ENCODE measurements at regions not wholly inside any gene's neighbourhood (a gene's known extent, or its start where the extent isn't known, plus 50 kb on each side); places are given as distances from the start of the nearest gene placed in this dataset.

DNA sequence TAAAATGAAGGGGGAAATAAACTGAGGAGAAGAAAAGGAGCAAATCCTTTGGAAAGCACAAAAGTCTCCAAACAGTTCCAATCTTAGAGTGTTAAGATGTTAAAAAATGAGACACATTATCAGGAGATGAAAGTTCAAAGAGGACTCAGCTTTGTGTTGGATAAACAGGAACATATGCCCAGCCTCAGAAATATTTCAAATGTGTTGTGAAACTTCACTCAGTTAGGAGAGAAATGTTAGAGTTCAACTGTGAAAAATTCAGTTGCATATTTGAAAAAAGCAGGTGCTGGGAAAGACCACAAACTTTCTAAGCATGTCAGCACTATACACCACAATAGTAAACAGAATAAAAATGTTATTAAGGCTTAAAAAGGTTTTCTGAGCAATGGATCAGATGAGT lies 136.8 kb upstream of the PRKD1 start:
- TF ChIP-seq TAF1 (IDR thresholded peaks at IDR 0.05; ENCODE audit: low read depth) (no peak), RAD21 (IDR thresholded peaks at IDR 0.05; ENCODE audit: low read depth) (no peak), EP300 (IDR thresholded peaks at IDR 0.05; ENCODE audit: borderline replicate concordance) (no peak), CEBPB (IDR thresholded peaks at IDR 0.05) (no peak), FOXM1 (IDR thresholded peaks at IDR 0.05; ENCODE audit: borderline replicate concordance, low read depth) (no peak), ZBTB7A (IDR thresholded peaks at IDR 0.05; ENCODE audit: low read depth) (no peak), CREB1 (IDR thresholded peaks at IDR 0.05; ENCODE audit: low read depth) (no peak), TEAD4 (IDR thresholded peaks at IDR 0.05) (no peak), NFIC (IDR thresholded peaks at IDR 0.05) (no peak)
- TF ChIP-seq, protein P1, sequence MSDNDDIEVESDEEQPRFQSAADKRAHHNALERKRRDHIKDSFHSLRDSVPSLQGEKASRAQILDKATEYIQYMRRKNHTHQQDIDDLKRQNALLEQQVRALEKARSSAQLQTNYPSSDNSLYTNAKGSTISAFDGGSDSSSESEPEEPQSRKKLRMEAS (IDR thresholded peaks at IDR 0.05), result no peak
